Upper lobe of left lung (tissue), 4 donors: ENCODE measurements at regions not wholly inside any gene's neighbourhood (a gene's known extent, or its start where the extent isn't known, plus 50 kb on each side); places are given as distances from the start of the nearest gene placed in this dataset.

ENCODE experiments used
- CTCF ChIP-seq, 6 experiments: fragments of 450-650 bp in 4 of 6; fragments of 200-600 bp in 2 of 6; sonication (generic) in 2 of 6; IDR thresholded peaks; one replicate each; pipeline ENCODE4 v1.5.1; 2016 to 2019; ENCODE audit warnings: antibody characterized with exemption in 6 of 6
- EP300 ChIP-seq, 4 donors: sonication (generic); formaldehyde crosslinking; IDR thresholded peaks; one replicate each; pipeline ENCODE4 v1.5.1; 2017; ENCODE audit warnings: antibody characterized with exemption in 4 of 4, control low read depth in 2 of 4
- POLR2A ChIP-seq, 4 donors: fragments of 450-650 bp; IDR thresholded peaks; one replicate each; pipeline ENCODE4 v1.5.1; 2016 to 2017; ENCODE audit warnings: antibody characterized with exemption in 4 of 4, mild to moderate bottlenecking in 2 of 4
- POLR2AphosphoS5 ChIP-seq, 2 donors: sonication (generic); formaldehyde crosslinking; IDR thresholded peaks; one replicate each; pipeline ENCODE4 v1.5.1; 2017; ENCODE audit warnings: antibody characterized with exemption in 2 of 2

GRCh38 chr4:24065974-24066373, 176.1 kb upstream of the PPARGC1A start:
- TF ChIP-seq CTCF (IDR thresholded peaks at IDR 0.05) (no peak), POLR2A (IDR thresholded peaks at IDR 0.05) (no peak), POLR2AphosphoS5 (IDR thresholded peaks at IDR 0.05) (no peak), EP300 (IDR thresholded peaks at IDR 0.05) (no peak)
